ENCODE measurements at regions not wholly inside any gene's neighbourhood (a gene's known extent, or its start where the extent isn't known, plus 50 kb on each side); places are given as distances from the start of the nearest gene placed in this dataset.

GRCh38 chr12:113663396-113663795 lies 191.7 kb upstream of the LHX5 start:
- Mint-ChIP-seq H3K36me3 (ENCODE audit: insufficient read depth, unreplicated experiment) (no peaks in the 10 kb centered on the region), H3K9me3 (ENCODE audit: low read depth, unreplicated experiment) (no peaks in the 10 kb centered on the region), H3K27ac (ENCODE audit: unreplicated experiment) (no peak overlapping the region), H3K4me1 (ENCODE audit: low read depth, unreplicated experiment) (no peaks in the 10 kb centered on the region), H3K27me3 (ENCODE audit: unreplicated experiment) (peaks cover 91% of the 10 kb centered on the region), H3K4me3 (ENCODE audit: low read depth, unreplicated experiment) (no peak overlapping the region)
- CTCF ChIA-PET, result no interaction called here
- TF ChIP-seq CTCF (IDR thresholded peaks at IDR 0.05; ENCODE audit: unreplicated experiment), result no peak
- DNase-seq, result no peak
- intact Hi-C loops (cut with micrococcal nuclease; ENCODE audit: unreplicated experiment), result no loop called here
- BruUV-seq (replicated peaks), result no TSS peak

GRCh38 chr12:113660936-113661335 lies 189.3 kb upstream of the LHX5 start:
- no TSS peak for BruUV-seq (replicated peaks)
- intact Hi-C loops (cut with micrococcal nuclease; ENCODE audit: unreplicated experiment), result no loop called here
- CTCF ChIA-PET, result interaction anchor here (0.6 kb wide), 1 partner anchor 54 kb away, joined by 6 read pairs; no protein-coding TSS in a partner anchor

GRCh38 chr12:113659416-113659815 lies 187.7 kb upstream of the LHX5 start:
- no peaks in the 10 kb centered on the region for H3K9me3 Mint-ChIP-seq (ENCODE audit: low read depth, unreplicated experiment)
- TF ChIP-seq CTCF (IDR thresholded peaks at IDR 0.05; ENCODE audit: unreplicated experiment), result no peak
- no peak for DNase-seq
- no peak overlapping the region for H3K27ac Mint-ChIP-seq (ENCODE audit: unreplicated experiment)
- CTCF ChIA-PET, result no interaction called here
- no peak overlapping the region for H3K4me3 Mint-ChIP-seq (ENCODE audit: low read depth, unreplicated experiment)
- H3K4me1 Mint-ChIP-seq (ENCODE audit: low read depth, unreplicated experiment), result no peaks in the 10 kb centered on the region
- intact Hi-C loops (cut with micrococcal nuclease; ENCODE audit: unreplicated experiment), result no loop called here
- peaks cover 85% of the 10 kb centered on the region for H3K27me3 Mint-ChIP-seq (ENCODE audit: unreplicated experiment)
- BruUV-seq (replicated peaks), result no TSS peak
- no peaks in the 10 kb centered on the region for H3K36me3 Mint-ChIP-seq (ENCODE audit: insufficient read depth, unreplicated experiment)

More at GRCh38 chr12:113660936-113661335, 189.3 kb upstream of the LHX5 start:
- DNase-seq, result no peak
- no peak overlapping the region for H3K27ac Mint-ChIP-seq (ENCODE audit: unreplicated experiment)
- no peaks in the 10 kb centered on the region for H3K9me3 Mint-ChIP-seq (ENCODE audit: low read depth, unreplicated experiment)
- no peaks in the 10 kb centered on the region for H3K36me3 Mint-ChIP-seq (ENCODE audit: insufficient read depth, unreplicated experiment)
- H3K27me3 Mint-ChIP-seq (ENCODE audit: unreplicated experiment), result peaks cover 90% of the 10 kb centered on the region
- TF ChIP-seq CTCF (IDR thresholded peaks at IDR 0.05; ENCODE audit: unreplicated experiment), result no peak
- H3K4me3 Mint-ChIP-seq (ENCODE audit: low read depth, unreplicated experiment), result no peak overlapping the region
- no peaks in the 10 kb centered on the region for H3K4me1 Mint-ChIP-seq (ENCODE audit: low read depth, unreplicated experiment)

- Mint-ChIP-seq H3K27me3 (ENCODE audit: unreplicated experiment) (peaks cover 85% of the 10 kb centered on the region), H3K9me3 (ENCODE audit: low read depth, unreplicated experiment) (no peaks in the 10 kb centered on the region), H3K27ac (ENCODE audit: unreplicated experiment) (no peak overlapping the region), H3K4me3 (ENCODE audit: low read depth, unreplicated experiment) (no peak overlapping the region), H3K36me3 (ENCODE audit: insufficient read depth, unreplicated experiment) (no peaks in the 10 kb centered on the region), H3K4me1 (ENCODE audit: low read depth, unreplicated experiment) (no peaks in the 10 kb centered on the region)
- CTCF ChIA-PET, result no interaction called here
- intact Hi-C loops (cut with micrococcal nuclease; ENCODE audit: unreplicated experiment), result no loop called here
- TF ChIP-seq CTCF (IDR thresholded peaks at IDR 0.05; ENCODE audit: unreplicated experiment), result no peak
- BruUV-seq (replicated peaks), result no TSS peak
- no peak for DNase-seq
These were observed 187.3 kb upstream of the LHX5 start for GRCh38 chr12:113659015-113659414.

Measured in Calu3 (cell line).